HG03558 (cell line): ENCODE measurements at regions not wholly inside any gene's neighbourhood (a gene's known extent, or its start where the extent isn't known, plus 50 kb on each side); places are given as distances from the start of the nearest gene placed in this dataset.

ENCODE experiments used
- ATAC-seq: cut with Tn5 transposase; IDR thresholded peaks from one replicate; pipeline ENCODE4 v1.9.1; 2021; ENCODE audit warnings: moderate number of reproducible peaks; ENCODE audit not compliant: unreplicated experiment; ENCODE audit errors: extremely low read depth

GRCh38 chr3:148642214-148642613 lies 55.5 kb upstream of the AGTR1 start:
- no peak for ATAC-seq

GRCh38 chr3:148642616-148643015 lies 55.1 kb upstream of the AGTR1 start:
- ATAC-seq: no peak

GRCh38 chr3:148643389-148643840 lies 54.3 kb upstream of the AGTR1 start:
- no peak for ATAC-seq

- ATAC-seq: no peak
Observed at GRCh38 chr3:148646126-148646665, 51.5 kb upstream of the AGTR1 start.
